ENCODE measurements at regions not wholly inside any gene's neighbourhood (a gene's known extent, or its start where the extent isn't known, plus 50 kb on each side); places are given as distances from the start of the nearest gene placed in this dataset.

DNA sequence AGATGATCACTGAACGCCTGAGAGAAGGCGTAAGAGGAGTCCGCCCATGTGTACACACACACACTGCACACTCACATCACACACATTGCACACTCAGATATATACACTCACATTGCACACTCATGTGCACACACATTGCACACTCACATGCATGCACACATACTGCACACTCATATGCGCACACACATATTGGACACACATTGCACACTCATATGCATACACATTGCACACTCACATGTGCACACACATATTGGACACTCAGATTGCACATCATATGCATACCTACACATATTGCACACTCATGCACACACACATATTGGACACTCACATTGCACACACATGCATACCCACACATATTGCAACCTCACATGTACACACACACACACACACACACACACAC is 163.2 kb downstream of the WSCD1 start:
- ATAC-seq = no peak
- TF ChIP-seq ZFP30 (CRISPR knock-in tag; IDR thresholded peaks at IDR 0.05) (no peak), ZNF8 (CRISPR knock-in tag; IDR thresholded peaks at IDR 0.05) (no peak), ARNTL (CRISPR knock-in tag; IDR thresholded peaks at IDR 0.05; ENCODE audit: borderline replicate concordance, low read depth) (no peak), ESRRG (CRISPR knock-in tag; IDR thresholded peaks at IDR 0.05) (no peak), SNAI2 (CRISPR knock-in tag; IDR thresholded peaks at IDR 0.05) (no peak), GLIS3 (CRISPR knock-in tag; IDR thresholded peaks at IDR 0.05) (no peak), CSDC2 (CRISPR knock-in tag; IDR thresholded peaks at IDR 0.05) (no peak), OSR1 (CRISPR knock-in tag; IDR thresholded peaks at IDR 0.05) (no peak), TSHZ2 (CRISPR knock-in tag; IDR thresholded peaks at IDR 0.05) (no peak)
- TF ChIP-seq, protein P1, sequence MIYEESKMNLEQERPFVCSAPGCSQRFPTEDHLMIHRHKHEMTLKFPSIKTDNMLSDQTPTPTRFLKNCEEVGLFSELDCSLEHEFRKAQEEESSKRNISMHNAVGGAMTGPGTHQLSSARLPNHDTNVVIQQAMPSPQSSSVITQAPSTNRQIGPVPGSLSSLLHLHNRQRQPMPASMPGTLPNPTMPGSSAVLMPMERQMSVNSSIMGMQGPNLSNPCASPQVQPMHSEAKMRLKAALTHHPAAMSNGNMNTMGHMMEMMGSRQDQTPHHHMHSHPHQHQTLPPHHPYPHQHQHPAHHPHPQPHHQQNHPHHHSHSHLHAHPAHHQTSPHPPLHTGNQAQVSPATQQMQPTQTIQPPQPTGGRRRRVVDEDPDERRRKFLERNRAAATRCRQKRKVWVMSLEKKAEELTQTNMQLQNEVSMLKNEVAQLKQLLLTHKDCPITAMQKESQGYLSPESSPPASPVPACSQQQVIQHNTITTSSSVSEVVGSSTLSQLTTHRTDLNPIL (CRISPR knock-in tag; IDR thresholded peaks at IDR 0.05; ENCODE audit: low read depth) = no peak

- ATAC-seq = no peak
- TF ChIP-seq ZNF565 (CRISPR knock-in tag; conservative IDR thresholded peaks at IDR 0.05; ENCODE audit: low read depth) = no peak
- TF ChIP-seq TOX (CRISPR knock-in tag; IDR thresholded peaks at IDR 0.05; ENCODE audit: borderline replicate concordance) = no peak
- TF ChIP-seq ZNF70 (CRISPR knock-in tag; IDR thresholded peaks at IDR 0.05) = no peak
- no peak for TF ChIP-seq PATZ1 (CRISPR knock-in tag; IDR thresholded peaks at IDR 0.05; ENCODE audit: borderline replicate concordance)
- no peak for TF ChIP-seq GLIS3 (CRISPR knock-in tag; IDR thresholded peaks at IDR 0.05)
- no peak for TF ChIP-seq SNAI2 (CRISPR knock-in tag; IDR thresholded peaks at IDR 0.05)
- TF ChIP-seq ARNTL (CRISPR knock-in tag; IDR thresholded peaks at IDR 0.05; ENCODE audit: borderline replicate concordance, low read depth) = no peak
- TF ChIP-seq POU6F1 (CRISPR knock-in tag; IDR thresholded peaks at IDR 0.05; ENCODE audit: borderline replicate concordance, low read depth) = no peak
- TF ChIP-seq, protein P1 (CRISPR knock-in tag; IDR thresholded peaks at IDR 0.05; ENCODE audit: low read depth) = no peak
- TF ChIP-seq TSHZ2 (CRISPR knock-in tag; IDR thresholded peaks at IDR 0.05) = no peak
- TF ChIP-seq TCF4 (CRISPR knock-in tag; IDR thresholded peaks at IDR 0.05; ENCODE audit: borderline replicate concordance) = no peak
- no peak for TF ChIP-seq CSDC2 (CRISPR knock-in tag; IDR thresholded peaks at IDR 0.05)
- TF ChIP-seq OSR1 (CRISPR knock-in tag; IDR thresholded peaks at IDR 0.05) = no peak
Observed at GRCh38 chr17:6232732-6233101, 162.5 kb downstream of the WSCD1 start.

All from SK-N-SH treated with all-trans-retinoic acid at 6 μM for 48 hours (cell line).